ENCODE measurements at regions not wholly inside any gene's neighbourhood (a gene's known extent, or its start where the extent isn't known, plus 50 kb on each side); places are given as distances from the start of the nearest gene placed in this dataset.

DNA sequence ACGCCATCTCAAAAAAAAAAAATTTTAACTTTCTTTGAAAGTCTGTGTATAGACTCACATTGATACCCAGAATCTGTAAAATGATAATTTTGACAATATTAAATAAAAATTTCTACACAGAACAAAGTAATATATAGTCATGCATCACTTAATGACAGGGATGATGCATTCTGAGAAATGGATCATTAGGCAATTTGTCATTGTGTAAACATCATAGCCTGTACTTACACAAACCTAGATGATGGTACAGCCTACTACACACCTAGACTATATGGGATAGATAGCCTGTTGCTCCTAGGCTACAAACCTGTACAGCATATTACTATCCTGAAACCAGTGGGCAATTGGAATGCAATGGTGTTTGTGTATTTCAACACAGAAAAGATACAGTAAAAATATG lies 107.7 kb downstream of the BLTP1 start:
- DNase-seq, result no peak
- Histone ChIP-seq H3K36me3 (replicated peaks; ENCODE audit: control insufficient read depth, insufficient read depth, low read length) (peaks cover 2% of the 10 kb centered on the region), H3K4me3 (ENCODE audit: insufficient read depth, low read depth, low read length) (no peak overlapping the region), H3K27me3 (ENCODE audit: control insufficient read depth, insufficient read depth, low read length) (no peaks in the 10 kb centered on the region)

DNA sequence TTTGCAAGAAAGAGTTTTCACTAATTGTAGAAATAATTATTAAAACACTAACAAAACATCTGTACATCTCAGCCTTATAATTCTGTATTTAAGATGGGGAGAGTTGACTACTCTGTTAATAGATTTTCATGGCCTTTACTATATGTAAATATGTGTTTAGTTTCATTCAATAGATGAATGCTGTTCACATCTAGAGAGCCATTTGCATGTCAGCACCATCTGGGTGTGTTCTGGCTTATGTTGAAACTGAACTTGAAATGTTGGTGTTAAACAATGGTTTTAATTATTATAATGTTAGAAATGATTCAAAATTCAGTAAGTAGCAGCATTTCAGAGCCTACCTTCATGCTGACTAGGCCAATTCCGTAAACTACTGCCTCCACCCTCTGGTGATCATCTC lies 102.5 kb upstream of the ADAD1 start:
- no peaks in the 10 kb centered on the region for H3K27me3 ChIP-seq (ENCODE audit: control insufficient read depth, insufficient read depth, low read length)
- no peak overlapping the region for H3K4me3 ChIP-seq (ENCODE audit: insufficient read depth, low read depth, low read length)
- peaks cover 4% of the 10 kb centered on the region for H3K36me3 ChIP-seq (replicated peaks; ENCODE audit: control insufficient read depth, insufficient read depth, low read length)
- DNase-seq, result no peak

DNA sequence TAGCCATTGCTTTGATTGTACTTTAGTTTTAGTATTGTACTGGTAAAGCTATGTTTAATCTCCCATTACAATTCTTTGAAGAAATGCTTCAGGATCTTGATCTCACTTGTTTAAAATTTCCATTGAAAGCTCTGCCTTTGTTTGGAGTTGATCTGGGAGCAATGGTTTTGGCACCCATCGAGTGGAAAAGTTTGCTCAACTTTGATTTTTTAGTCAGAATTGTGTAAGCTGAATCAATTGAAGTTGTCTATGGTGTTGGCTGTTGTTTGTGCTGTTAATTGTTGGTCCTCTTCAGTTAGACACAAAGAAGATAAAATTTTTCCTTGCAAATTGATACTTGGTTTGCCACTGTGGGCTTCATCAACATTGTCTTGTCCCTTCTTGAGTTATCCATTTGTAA lies 99.8 kb upstream of the ADAD1 start:
- no peak overlapping the region for H3K4me3 ChIP-seq (ENCODE audit: insufficient read depth, low read depth, low read length)
- no peak for DNase-seq
- peaks cover 1% of the 10 kb centered on the region; the same call in 1 of the 2 replicates for H3K36me3 ChIP-seq (replicated peaks; ENCODE audit: control insufficient read depth, insufficient read depth, low read length)
- no peaks in the 10 kb centered on the region for H3K27me3 ChIP-seq (ENCODE audit: control insufficient read depth, insufficient read depth, low read length)

DNA sequence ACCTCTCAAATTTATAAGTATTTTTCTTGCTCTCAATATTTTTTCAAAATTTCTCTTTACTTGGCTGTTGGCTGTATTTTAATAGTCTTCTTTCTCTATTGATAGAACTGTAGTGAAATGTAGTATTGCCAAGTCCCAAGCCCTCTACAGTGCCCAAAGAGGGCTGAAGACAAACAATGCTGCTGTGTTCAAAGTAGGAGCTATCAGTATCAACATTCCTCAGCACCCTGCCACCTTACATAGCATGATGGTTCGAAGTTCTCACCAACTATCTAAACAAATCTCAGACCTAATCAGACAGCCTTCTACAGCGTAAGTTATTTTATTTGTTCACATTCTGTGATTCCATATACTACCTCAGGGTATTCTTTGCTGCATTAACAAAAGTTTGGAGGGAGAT lies 99.1 kb upstream of the ADAD1 start:
- no peak overlapping the region for H3K4me3 ChIP-seq (ENCODE audit: insufficient read depth, low read depth, low read length)
- no peak for DNase-seq
- peaks cover 1% of the 10 kb centered on the region; the same call in 1 of the 2 replicates for H3K36me3 ChIP-seq (replicated peaks; ENCODE audit: control insufficient read depth, insufficient read depth, low read length)
- no peaks in the 10 kb centered on the region for H3K27me3 ChIP-seq (ENCODE audit: control insufficient read depth, insufficient read depth, low read length)

DNA sequence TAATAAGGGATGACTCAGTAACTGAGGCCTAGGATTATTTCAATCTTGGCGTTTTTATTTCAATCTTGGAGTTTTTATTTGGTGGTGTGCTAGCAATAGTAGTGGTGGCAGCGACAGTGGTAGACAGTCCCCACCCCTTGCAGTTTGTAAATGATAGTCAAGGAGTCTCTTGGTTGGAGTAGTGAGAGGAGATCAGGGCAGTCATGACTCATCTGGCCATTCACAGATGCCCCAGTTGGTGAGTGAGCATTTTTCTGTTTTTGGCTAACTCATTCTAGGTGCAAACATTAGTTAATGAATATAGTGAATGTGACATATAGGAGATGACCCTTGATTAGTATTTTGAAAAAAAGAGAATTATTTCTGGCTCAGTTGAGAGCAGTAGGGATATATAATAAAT lies 93.5 kb upstream of the ADAD1 start:
- DNase-seq, result no peak
- peaks cover 2% of the 10 kb centered on the region for H3K36me3 ChIP-seq (replicated peaks; ENCODE audit: control insufficient read depth, insufficient read depth, low read length)

DNA sequence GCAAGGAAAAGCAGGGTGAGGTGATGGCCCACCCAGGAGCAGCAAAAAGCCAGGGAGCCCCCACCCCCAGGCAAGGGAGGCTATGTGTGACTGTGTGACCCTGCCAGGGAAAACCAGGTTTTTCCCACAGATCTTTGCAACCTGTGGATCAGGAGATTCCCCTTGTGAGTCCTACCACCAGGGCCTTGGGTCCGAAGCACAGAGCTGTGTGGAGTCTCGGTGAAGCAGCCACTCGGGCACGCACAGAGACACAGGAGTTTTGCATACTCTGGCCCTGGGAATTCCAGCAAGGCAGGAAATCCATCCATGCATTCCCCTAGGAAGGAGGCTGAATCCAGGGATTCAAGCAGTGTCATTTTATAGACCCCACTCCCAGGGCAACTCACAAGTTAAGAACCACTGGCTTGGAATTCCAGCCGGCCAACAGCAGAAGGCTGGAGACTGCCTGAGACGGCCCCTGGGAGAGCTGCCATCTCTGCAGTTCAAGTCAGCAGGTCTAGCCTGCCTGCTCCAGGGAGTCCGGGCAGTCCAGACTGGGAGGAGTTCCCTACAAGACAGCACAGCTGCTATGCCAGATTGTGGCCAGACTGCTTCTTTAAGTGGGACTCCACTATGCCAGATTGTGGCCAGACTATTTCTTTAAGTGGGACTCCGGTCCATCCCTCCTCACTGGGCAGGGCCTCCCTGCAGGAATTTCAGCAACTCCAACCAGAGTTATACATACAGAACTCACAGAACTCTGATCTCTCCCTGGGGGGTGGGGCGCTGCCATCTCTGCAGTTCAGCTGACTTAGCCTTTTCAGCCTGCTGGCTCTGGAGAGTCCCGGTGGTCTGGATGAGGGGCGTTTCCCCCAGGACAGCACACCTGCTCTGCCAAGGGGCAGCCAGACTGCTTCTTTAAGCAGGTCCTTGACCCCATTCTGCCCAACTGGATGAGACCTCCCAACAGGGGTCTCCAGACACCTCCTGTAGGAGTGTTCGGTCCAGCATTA lies 85.1 kb upstream of the ADAD1 start:
- H3K27me3 ChIP-seq (ENCODE audit: control insufficient read depth, insufficient read depth, low read length), result no peaks in the 10 kb centered on the region
- no peak for DNase-seq
- peaks cover 2% of the 10 kb centered on the region; the same call in 1 of the 2 replicates for H3K36me3 ChIP-seq (replicated peaks; ENCODE audit: control insufficient read depth, insufficient read depth, low read length)

More for the DNA sequence above, 93.5 kb upstream of the ADAD1 start:
- H3K4me3 ChIP-seq (ENCODE audit: insufficient read depth, low read depth, low read length), result no peak overlapping the region
- H3K27me3 ChIP-seq (ENCODE audit: control insufficient read depth, insufficient read depth, low read length), result no peaks in the 10 kb centered on the region

DNA sequence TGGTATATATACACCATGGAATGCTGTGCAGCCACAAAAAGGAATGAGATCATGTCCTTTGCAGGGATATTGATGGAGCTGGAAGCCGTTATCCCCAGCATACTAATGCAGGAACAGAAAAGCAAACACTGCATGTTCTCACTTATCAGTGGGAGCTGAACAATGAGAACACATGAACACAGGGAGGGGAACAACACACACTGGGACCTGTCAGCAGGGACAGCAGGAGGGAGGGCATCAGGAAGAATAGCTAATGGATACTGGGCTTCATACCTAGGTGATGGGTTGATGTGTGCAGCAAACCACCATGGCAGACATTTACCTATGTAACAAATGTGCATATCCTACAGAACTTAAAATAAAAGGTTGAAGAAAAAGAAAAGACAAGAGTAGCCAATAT lies 81.1 kb upstream of the ADAD1 start:
- H3K4me3 ChIP-seq (ENCODE audit: insufficient read depth, low read depth, low read length), result no peak overlapping the region
- no peaks in the 10 kb centered on the region for H3K27me3 ChIP-seq (ENCODE audit: control insufficient read depth, insufficient read depth, low read length)
- DNase-seq, result no peak
- H3K36me3 ChIP-seq (replicated peaks; ENCODE audit: control insufficient read depth, insufficient read depth, low read length), result peaks cover 2% of the 10 kb centered on the region; the same call in 1 of the 2 replicates

More for the DNA sequence above, 85.1 kb upstream of the ADAD1 start:
- no peak overlapping the region for H3K4me3 ChIP-seq (ENCODE audit: insufficient read depth, low read depth, low read length)

DNA sequence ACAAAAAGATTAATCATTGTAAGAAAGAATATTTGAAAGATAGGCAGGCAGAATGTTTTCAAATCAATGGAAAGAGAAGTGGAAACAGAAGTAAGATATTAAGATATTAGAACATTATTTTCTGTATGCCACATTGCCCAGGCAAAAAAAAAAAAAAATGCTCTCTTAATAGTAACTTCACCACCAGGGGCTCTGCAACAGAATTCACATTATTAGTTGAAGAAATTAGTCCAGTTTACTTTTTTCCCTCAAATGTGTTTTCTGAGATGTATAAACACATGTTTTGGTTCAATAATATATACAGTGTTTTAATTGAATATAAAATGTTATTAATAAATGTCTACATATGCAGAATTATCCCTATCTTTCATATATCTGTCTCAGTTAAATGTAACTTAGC lies 78.0 kb upstream of the ADAD1 start:
- no peak overlapping the region for H3K4me3 ChIP-seq (ENCODE audit: insufficient read depth, low read depth, low read length)
- H3K27me3 ChIP-seq (ENCODE audit: control insufficient read depth, insufficient read depth, low read length), result no peaks in the 10 kb centered on the region
- no peaks in the 10 kb centered on the region; the same call in 1 of the 2 replicates for H3K36me3 ChIP-seq (replicated peaks; ENCODE audit: control insufficient read depth, insufficient read depth, low read length)

DNA sequence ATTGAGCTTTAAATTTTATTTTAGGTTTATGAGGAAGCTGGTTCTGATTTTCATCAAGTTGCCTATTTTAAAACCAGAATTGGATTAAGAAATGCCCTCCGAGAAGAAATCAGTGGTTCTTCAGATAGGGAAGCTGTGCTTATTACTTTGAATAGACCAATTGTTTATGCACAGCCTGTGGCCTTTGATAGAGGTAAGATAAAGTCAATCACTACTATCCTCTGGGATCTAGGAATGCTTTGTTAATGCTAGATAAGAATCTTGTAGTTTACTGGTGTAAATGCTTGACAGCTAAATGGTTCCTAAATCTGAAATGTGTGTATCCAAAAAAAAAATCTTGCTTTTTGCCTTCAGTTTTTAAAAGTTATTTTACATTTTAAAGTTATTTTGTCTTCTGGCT lies 73.0 kb upstream of the ADAD1 start:
- Histone ChIP-seq H3K36me3 (replicated peaks; ENCODE audit: control insufficient read depth, insufficient read depth, low read length) (peaks cover 4% of the 10 kb centered on the region), H3K4me3 (ENCODE audit: insufficient read depth, low read depth, low read length) (no peak overlapping the region), H3K27me3 (ENCODE audit: control insufficient read depth, insufficient read depth, low read length) (no peaks in the 10 kb centered on the region)
- DNase-seq, result no peak

More for the DNA sequence above, 78.0 kb upstream of the ADAD1 start:
- DNase-seq, result no peak

DNA sequence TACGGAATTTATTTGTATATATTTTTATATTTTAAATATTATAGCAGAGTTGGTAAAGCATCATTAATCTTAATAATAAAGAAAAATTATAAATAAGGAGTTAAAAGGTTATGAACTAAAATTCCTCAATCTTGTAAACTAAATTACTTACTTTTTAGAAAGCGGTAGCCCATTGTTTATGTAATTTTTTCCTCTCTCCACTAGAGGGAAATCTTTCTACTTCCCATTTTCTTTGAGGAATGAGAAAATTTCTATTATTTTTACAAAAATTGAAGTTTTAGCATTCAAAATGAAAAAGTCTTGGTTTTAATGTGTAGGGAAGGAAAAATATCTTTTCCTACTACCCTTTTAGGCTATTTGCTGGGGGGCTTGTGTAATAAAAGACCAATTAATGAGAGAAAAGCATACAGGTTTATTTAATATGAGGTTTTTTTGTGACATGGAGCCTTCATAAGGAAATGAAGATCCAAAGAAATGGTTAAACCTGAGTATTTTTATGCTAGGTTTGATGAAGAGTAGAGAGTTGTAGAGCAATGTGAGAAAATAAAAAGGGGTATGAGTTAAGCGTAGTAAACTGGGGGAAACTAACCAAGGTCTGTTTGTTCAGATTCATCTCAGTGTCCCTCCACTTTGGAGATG lies 68.7 kb upstream of the ADAD1 start:
- no peak for DNase-seq
- peaks cover 4% of the 10 kb centered on the region for H3K36me3 ChIP-seq (replicated peaks; ENCODE audit: control insufficient read depth, insufficient read depth, low read length)
- no peaks in the 10 kb centered on the region for H3K27me3 ChIP-seq (ENCODE audit: control insufficient read depth, insufficient read depth, low read length)
- H3K4me3 ChIP-seq (ENCODE audit: insufficient read depth, low read depth, low read length), result no peak overlapping the region

DNA sequence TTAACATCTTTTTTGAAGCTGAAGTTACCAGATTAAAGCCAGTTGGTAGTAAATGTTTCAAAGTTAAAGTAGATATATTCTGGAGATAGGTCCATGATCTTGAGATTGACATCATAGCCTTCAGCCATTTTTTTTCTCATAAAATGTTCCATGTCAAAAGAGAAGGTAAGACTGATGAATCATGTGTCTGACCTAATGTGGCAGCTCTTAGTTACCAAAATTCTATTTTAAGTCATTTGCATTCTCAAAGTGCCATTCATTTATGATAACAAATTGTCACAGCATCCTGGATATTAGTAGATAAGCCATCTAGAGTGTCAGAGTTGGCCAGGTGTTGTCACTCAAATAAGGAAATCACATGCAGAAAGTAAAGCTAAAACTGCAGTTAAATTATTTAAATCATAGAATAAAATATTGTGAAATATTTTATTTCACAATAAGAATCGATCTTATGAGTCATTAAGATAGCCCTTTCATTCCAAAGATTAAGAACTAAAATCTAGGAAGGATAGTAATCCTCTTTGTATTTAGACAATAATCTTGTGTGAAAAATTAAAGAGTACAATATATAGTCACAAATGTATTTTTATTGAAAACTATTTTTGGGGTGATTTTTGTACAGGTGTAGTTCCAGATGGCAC lies 65.7 kb upstream of the ADAD1 start:
- Histone ChIP-seq H3K36me3 (replicated peaks; ENCODE audit: control insufficient read depth, insufficient read depth, low read length) (peaks cover 2% of the 10 kb centered on the region), H3K4me3 (ENCODE audit: insufficient read depth, low read depth, low read length) (no peak overlapping the region), H3K27me3 (ENCODE audit: control insufficient read depth, insufficient read depth, low read length) (no peaks in the 10 kb centered on the region)
- DNase-seq, result no peak

DNA sequence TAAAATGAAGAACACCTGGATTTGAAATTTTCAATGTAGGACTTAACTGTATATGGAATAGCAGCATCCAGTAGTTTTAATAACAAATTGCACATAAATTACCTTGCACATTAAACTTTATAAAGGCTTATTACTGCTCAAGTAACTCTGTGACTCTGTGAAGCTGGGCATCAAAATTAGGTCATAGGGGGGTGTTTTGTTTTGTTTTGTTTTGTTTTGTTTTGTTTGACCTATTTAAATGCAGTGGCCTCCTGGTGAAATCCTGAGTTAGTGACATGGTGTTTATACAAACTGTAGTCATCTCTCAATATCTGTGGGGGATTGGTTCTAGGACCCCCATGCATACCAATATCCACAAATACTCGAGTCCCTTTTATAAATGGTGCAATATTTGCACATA lies 51.9 kb upstream of the ADAD1 start:
- Histone ChIP-seq H3K4me3 (ENCODE audit: insufficient read depth, low read depth, low read length) (no peak overlapping the region), H3K36me3 (replicated peaks; ENCODE audit: control insufficient read depth, insufficient read depth, low read length) (no peaks in the 10 kb centered on the region; the same call in 1 of the 2 replicates), H3K27me3 (ENCODE audit: control insufficient read depth, insufficient read depth, low read length) (no peaks in the 10 kb centered on the region)
- no peak for DNase-seq

DNA sequence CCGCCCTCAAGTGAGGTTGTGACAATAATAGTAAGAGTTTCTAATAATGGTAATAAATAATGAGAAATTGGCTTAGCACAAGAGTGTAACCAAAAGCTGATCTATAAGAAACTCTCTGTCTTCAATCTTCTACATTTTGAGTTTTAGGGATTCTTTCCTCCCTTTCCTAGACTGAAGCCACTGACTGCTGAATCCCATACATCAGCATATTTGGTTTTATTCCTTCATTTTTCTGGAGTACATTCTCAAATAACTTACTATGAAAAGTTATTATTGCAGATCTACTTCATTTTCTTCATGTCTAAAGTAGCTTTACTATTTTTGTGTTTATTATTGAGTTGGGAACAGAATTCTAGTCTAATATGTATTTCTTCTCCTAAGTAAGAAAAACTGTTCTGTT lies 49.9 kb upstream of the ADAD1 start:
- Histone ChIP-seq H3K27me3 (ENCODE audit: control insufficient read depth, insufficient read depth, low read length) (no peaks in the 10 kb centered on the region), H3K4me3 (ENCODE audit: insufficient read depth, low read depth, low read length) (no peak overlapping the region), H3K36me3 (replicated peaks; ENCODE audit: control insufficient read depth, insufficient read depth, low read length) (no peaks in the 10 kb centered on the region)
- DNase-seq, result no peak

Data from H7 (cell line).